ENCODE measurements at regions not wholly inside any gene's neighbourhood (a gene's known extent, or its start where the extent isn't known, plus 50 kb on each side); places are given as distances from the start of the nearest gene placed in this dataset.

DNA sequence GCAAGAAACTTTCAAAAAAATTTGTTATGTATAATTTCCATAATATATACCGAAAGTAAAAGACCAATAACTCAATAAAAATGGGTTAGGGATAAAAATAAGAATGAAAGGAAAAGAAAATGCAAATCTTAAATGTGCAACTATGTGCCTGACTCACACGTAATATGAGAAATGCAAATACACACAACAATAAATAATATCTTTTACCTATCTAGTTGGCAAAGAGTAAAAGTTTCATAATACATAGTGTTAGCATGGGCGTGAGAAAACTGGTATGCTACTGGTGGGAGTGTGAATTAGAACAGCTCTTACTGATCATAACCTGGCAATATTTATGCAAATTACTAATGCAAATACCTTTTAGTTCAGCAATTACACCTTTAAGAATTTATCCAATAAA is 438.5 kb upstream of the CITED2 start:
- TF ChIP-seq, protein P1, sequence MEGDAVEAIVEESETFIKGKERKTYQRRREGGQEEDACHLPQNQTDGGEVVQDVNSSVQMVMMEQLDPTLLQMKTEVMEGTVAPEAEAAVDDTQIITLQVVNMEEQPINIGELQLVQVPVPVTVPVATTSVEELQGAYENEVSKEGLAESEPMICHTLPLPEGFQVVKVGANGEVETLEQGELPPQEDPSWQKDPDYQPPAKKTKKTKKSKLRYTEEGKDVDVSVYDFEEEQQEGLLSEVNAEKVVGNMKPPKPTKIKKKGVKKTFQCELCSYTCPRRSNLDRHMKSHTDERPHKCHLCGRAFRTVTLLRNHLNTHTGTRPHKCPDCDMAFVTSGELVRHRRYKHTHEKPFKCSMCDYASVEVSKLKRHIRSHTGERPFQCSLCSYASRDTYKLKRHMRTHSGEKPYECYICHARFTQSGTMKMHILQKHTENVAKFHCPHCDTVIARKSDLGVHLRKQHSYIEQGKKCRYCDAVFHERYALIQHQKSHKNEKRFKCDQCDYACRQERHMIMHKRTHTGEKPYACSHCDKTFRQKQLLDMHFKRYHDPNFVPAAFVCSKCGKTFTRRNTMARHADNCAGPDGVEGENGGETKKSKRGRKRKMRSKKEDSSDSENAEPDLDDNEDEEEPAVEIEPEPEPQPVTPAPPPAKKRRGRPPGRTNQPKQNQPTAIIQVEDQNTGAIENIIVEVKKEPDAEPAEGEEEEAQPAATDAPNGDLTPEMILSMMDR (IDR thresholded peaks at IDR 0.05; ENCODE audit: insufficient read depth, low read depth, low read length) = no peak
- no peak for TF ChIP-seq EZH2 (IDR thresholded peaks at IDR 0.05; ENCODE audit: insufficient read depth, low read length)
- Histone ChIP-seq H4K20me1 (ENCODE audit: insufficient read depth, low read length) (no peaks in the 10 kb centered on the region), H3K4me2 (ENCODE audit: low read length) (no peak overlapping the region), H3K4me1 (ENCODE audit: insufficient read depth, low read length) (no peaks in the 10 kb centered on the region), H3K4me3 (ENCODE audit: insufficient read depth, low read depth, low read length) (no peak overlapping the region), H3K9ac (ENCODE audit: low read length) (no peak overlapping the region), H3K27ac (ENCODE audit: low read depth, low read length) (no peak overlapping the region), H3K9me3 (ENCODE audit: insufficient read depth, low read depth, low read length) (no peaks in the 10 kb centered on the region), H3K36me3 (ENCODE audit: insufficient read depth, low read length) (no peaks in the 10 kb centered on the region), H3K27me3 (ENCODE audit: insufficient read depth, low read length) (no peaks in the 10 kb centered on the region), H3K79me2 (ENCODE audit: insufficient read depth, low read length) (no peaks in the 10 kb centered on the region), H2AFZ (ENCODE audit: low read depth, low read length) (no peak overlapping the region)
- Mint-ChIP-seq H3K27ac (ENCODE audit: unreplicated experiment) (no peak overlapping the region), H3K27me3 (ENCODE audit: low read depth, unreplicated experiment) (no peaks in the 10 kb centered on the region), H3K4me1 (ENCODE audit: low read depth, unreplicated experiment) (peaks cover 2% of the 10 kb centered on the region), H3K4me3 (ENCODE audit: unreplicated experiment) (no peak overlapping the region), H3K36me3 (ENCODE audit: low read depth, unreplicated experiment) (no peaks in the 10 kb centered on the region), H3K9me3 (ENCODE audit: unreplicated experiment) (no peaks in the 10 kb centered on the region)
- FAIRE-seq (no peak), DNase-seq (ENCODE audit: low read depth) (no peak)

DNA sequence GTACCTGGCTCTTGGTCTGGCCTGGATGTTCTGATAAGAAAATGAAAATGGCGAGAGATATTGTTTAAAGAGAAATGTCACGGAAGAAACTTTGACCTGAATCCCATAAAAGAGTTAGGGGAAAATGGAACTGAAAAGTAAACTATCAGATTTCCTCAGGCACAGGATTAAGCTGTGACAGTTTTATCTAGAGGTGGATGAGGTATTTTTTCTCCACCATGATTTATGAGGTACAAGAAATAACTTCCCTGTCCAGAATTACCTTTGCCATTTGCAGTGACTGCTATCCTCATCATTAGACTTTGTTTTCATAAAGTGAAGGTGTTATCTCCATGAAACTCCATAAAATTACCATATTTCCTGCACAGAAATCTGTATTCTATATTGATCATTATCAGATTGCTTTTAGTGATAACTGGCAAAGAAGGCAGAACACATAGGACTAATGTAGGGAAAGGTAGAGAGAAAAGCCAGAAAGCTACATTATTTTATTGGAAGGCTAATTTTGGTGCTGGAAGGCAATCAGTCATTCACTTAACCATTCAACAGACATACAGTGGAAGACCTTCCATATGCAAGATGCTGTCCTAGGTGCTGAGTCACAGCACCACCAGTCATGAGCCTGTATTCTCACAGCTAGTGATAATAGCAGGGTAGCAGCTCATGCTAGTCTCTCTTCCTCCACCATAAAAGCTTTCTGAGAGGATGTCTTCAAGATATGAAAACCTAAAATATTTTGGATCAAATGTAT is 427.3 kb upstream of the CITED2 start:
- TF ChIP-seq, protein P1 (IDR thresholded peaks at IDR 0.05; ENCODE audit: insufficient read depth, low read depth, low read length) = no peak
- TF ChIP-seq EZH2 (IDR thresholded peaks at IDR 0.05; ENCODE audit: insufficient read depth, low read length) = no peak
- Histone ChIP-seq H4K20me1 (ENCODE audit: insufficient read depth, low read length) (no peaks in the 10 kb centered on the region), H3K36me3 (ENCODE audit: insufficient read depth, low read length) (no peaks in the 10 kb centered on the region), H3K9me3 (ENCODE audit: insufficient read depth, low read depth, low read length) (peaks cover 2% of the 10 kb centered on the region), H3K9ac (ENCODE audit: low read length) (no peak overlapping the region), H3K4me2 (ENCODE audit: low read length) (no peak overlapping the region), H3K4me3 (ENCODE audit: insufficient read depth, low read depth, low read length) (no peak overlapping the region), H3K4me1 (ENCODE audit: insufficient read depth, low read length) (no peaks in the 10 kb centered on the region), H3K27ac (ENCODE audit: low read depth, low read length) (no peak overlapping the region), H2AFZ (ENCODE audit: low read depth, low read length) (no peak overlapping the region), H3K79me2 (ENCODE audit: insufficient read depth, low read length) (no peaks in the 10 kb centered on the region), H3K27me3 (ENCODE audit: insufficient read depth, low read length) (no peaks in the 10 kb centered on the region)
- Mint-ChIP-seq H3K4me3 (ENCODE audit: unreplicated experiment) (no peak overlapping the region), H3K4me1 (ENCODE audit: low read depth, unreplicated experiment) (no peaks in the 10 kb centered on the region), H3K27ac (ENCODE audit: unreplicated experiment) (no peak overlapping the region), H3K27me3 (ENCODE audit: low read depth, unreplicated experiment) (no peaks in the 10 kb centered on the region), H3K9me3 (ENCODE audit: unreplicated experiment) (peaks cover 4% of the 10 kb centered on the region), H3K36me3 (ENCODE audit: low read depth, unreplicated experiment) (no peaks in the 10 kb centered on the region)
- FAIRE-seq (no peak), DNase-seq (ENCODE audit: low read depth) (peak; percentile 14)

DNA sequence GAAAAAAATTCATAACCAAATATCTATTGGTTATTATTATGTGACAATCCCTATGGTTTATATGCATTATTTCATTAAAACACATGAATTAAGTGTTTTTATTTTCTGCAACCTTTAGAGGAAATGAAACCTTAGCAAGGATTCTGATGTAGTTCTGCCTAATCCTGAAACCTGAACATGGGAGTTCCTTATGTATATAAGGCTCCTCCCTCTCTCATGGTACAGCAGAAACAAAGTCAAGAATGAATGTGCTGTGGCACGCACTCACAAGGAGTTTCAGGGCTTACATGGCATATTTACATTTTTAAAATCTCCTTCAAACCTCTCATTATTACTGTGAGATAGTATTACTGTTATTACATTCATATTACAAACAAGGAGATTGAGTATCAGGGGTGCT is 426.4 kb upstream of the CITED2 start:
- Histone ChIP-seq H3K36me3 (ENCODE audit: insufficient read depth, low read length) (no peaks in the 10 kb centered on the region), H3K4me2 (ENCODE audit: low read length) (no peak overlapping the region), H3K4me3 (ENCODE audit: insufficient read depth, low read depth, low read length) (no peak overlapping the region), H4K20me1 (ENCODE audit: insufficient read depth, low read length) (no peaks in the 10 kb centered on the region), H3K9me3 (ENCODE audit: insufficient read depth, low read depth, low read length) (peaks cover 2% of the 10 kb centered on the region), H3K4me1 (ENCODE audit: insufficient read depth, low read length) (no peaks in the 10 kb centered on the region), H3K27ac (ENCODE audit: low read depth, low read length) (no peak overlapping the region), H3K79me2 (ENCODE audit: insufficient read depth, low read length) (no peaks in the 10 kb centered on the region), H3K27me3 (ENCODE audit: insufficient read depth, low read length) (no peaks in the 10 kb centered on the region), H2AFZ (ENCODE audit: low read depth, low read length) (no peak overlapping the region), H3K9ac (ENCODE audit: low read length) (no peak overlapping the region)
- TF ChIP-seq, protein P1 (IDR thresholded peaks at IDR 0.05; ENCODE audit: insufficient read depth, low read depth, low read length) = no peak
- no peak for TF ChIP-seq EZH2 (IDR thresholded peaks at IDR 0.05; ENCODE audit: insufficient read depth, low read length)
- no peaks in the 10 kb centered on the region for H3K4me1 Mint-ChIP-seq (ENCODE audit: low read depth, unreplicated experiment)
- DNase-seq (ENCODE audit: low read depth) (no peak), FAIRE-seq (no peak)
- no peak overlapping the region for H3K4me3 Mint-ChIP-seq (ENCODE audit: unreplicated experiment)
- no peaks in the 10 kb centered on the region for H3K27me3 Mint-ChIP-seq (ENCODE audit: low read depth, unreplicated experiment)
- H3K27ac Mint-ChIP-seq (ENCODE audit: unreplicated experiment) = no peak overlapping the region
- H3K9me3 Mint-ChIP-seq (ENCODE audit: unreplicated experiment) = peaks cover 4% of the 10 kb centered on the region
- H3K36me3 Mint-ChIP-seq (ENCODE audit: low read depth, unreplicated experiment) = no peaks in the 10 kb centered on the region
